SH-SY5Y (cell line): ENCODE measurements at regions not wholly inside any gene's neighbourhood (a gene's known extent, or its start where the extent isn't known, plus 50 kb on each side); places are given as distances from the start of the nearest gene placed in this dataset.

ENCODE experiments used
- GATA2 ChIP-seq: IDR thresholded peaks from 2 replicates; pipeline ENCODE4 v1.6.1; 2011; ENCODE audit warnings: mild to moderate bottlenecking, low read depth, low read length
- GATA3 ChIP-seq: IDR thresholded peaks from 2 replicates; pipeline ENCODE4 v1.6.1; 2011; ENCODE audit warnings: low read depth, mild to moderate bottlenecking, low read length, moderate library complexity

DNA sequence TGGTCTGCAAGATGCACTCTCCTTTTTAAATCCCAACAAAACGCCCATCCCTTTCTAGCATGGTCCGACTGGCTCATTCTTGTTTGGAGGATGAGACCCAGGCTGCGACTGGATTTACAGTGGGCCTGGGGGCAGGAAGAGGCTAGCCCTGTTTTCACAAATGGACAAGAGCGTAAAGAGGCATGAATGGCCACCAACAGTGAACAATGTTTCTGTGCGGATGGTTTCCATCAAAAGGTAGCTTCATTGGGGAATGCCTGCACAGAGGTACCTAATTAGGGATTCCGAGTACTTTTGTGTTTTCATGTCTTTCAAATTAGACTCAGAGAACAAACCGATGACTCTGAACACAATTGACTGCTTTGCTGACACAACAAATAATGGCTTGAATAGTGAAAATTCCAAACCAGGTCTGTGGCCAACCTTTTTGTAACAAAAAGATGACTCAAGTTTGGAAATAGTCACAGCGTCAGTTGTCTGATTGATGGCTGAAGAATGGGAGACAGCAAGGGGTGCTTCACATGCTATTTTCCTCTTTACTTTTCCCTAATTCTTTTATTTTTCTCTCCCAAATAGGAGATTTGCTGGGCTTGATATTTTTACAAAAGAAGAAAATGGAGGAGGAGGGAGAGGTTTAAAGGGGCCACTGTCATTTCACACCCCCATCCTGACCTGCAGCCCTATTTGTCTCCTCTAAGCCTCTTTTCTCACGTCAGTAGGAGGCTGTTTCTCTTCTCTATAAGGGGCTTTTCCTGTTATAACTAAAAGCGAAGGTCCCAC is 208.1 kb upstream of the S1PR3 start:
- TF ChIP-seq GATA2 (no peak), GATA3 (no peak)
